ENCODE measurements at regions not wholly inside any gene's neighbourhood (a gene's known extent, or its start where the extent isn't known, plus 50 kb on each side); places are given as distances from the start of the nearest gene placed in this dataset.

- no peaks in the 10 kb centered on the region for H3K27me3 Mint-ChIP-seq (ENCODE audit: low read depth)
- peaks cover 12% of the 10 kb centered on the region for H3K9me3 Mint-ChIP-seq
- no peak for TF ChIP-seq CTCF (IDR thresholded peaks at IDR 0.05; ENCODE audit: unreplicated experiment)
- DNase-seq (ENCODE audit: low spot score in 2 of 2, unreplicated experiment in 2 of 2): no peak
- no peak overlapping the region for H3K4me3 Mint-ChIP-seq
- H3K27ac Mint-ChIP-seq: no peak overlapping the region
- H3K36me3 Mint-ChIP-seq: peaks cover 2% of the 10 kb centered on the region
- H3K4me1 Mint-ChIP-seq: no peaks in the 10 kb centered on the region
These were observed 454.8 kb upstream of the SOX9 start for GRCh38 chr17:71666047-71666446.

GRCh38 chr17:71667661-71668060 is 453.2 kb upstream of the SOX9 start:
- no peak overlapping the region for H3K4me3 Mint-ChIP-seq
- H3K27me3 Mint-ChIP-seq (ENCODE audit: low read depth): no peaks in the 10 kb centered on the region
- no peak overlapping the region for H3K27ac Mint-ChIP-seq
- no peak for TF ChIP-seq CTCF (IDR thresholded peaks at IDR 0.05; ENCODE audit: unreplicated experiment)
- H3K4me1 Mint-ChIP-seq: no peaks in the 10 kb centered on the region
- H3K9me3 Mint-ChIP-seq: peaks cover 17% of the 10 kb centered on the region
- no peak for DNase-seq (ENCODE audit: low spot score in 2 of 2, unreplicated experiment in 2 of 2)
- peaks cover 5% of the 10 kb centered on the region for H3K36me3 Mint-ChIP-seq

GRCh38 chr17:71668807-71669206 is 452.0 kb upstream of the SOX9 start:
- TF ChIP-seq CTCF (IDR thresholded peaks at IDR 0.05; ENCODE audit: unreplicated experiment): no peak
- H3K36me3 Mint-ChIP-seq: peaks cover 5% of the 10 kb centered on the region
- no peak overlapping the region for H3K27ac Mint-ChIP-seq
- no peaks in the 10 kb centered on the region for H3K4me1 Mint-ChIP-seq
- H3K9me3 Mint-ChIP-seq: peaks cover 17% of the 10 kb centered on the region
- DNase-seq (ENCODE audit: low spot score in 2 of 2, unreplicated experiment in 2 of 2): no peak
- H3K27me3 Mint-ChIP-seq (ENCODE audit: low read depth): no peaks in the 10 kb centered on the region
- no peak overlapping the region for H3K4me3 Mint-ChIP-seq

- Mint-ChIP-seq H3K4me1 (no peaks in the 10 kb centered on the region), H3K36me3 (no peaks in the 10 kb centered on the region)
- DNase-seq (ENCODE audit: low spot score in 2 of 2, unreplicated experiment in 2 of 2): no peak
These were observed 443.4 kb upstream of the SOX9 start for GRCh38 chr17:71677439-71677838.

GRCh38 chr17:71679832-71680231 is 441.0 kb upstream of the SOX9 start:
- Mint-ChIP-seq H3K27ac (no peak overlapping the region), H3K4me1 (no peaks in the 10 kb centered on the region), H3K4me3 (no peak overlapping the region), H3K27me3 (ENCODE audit: low read depth) (no peaks in the 10 kb centered on the region), H3K9me3 (no peaks in the 10 kb centered on the region), H3K36me3 (no peaks in the 10 kb centered on the region)
- no peak for DNase-seq (ENCODE audit: low spot score in 2 of 2, unreplicated experiment in 2 of 2)
- TF ChIP-seq CTCF (IDR thresholded peaks at IDR 0.05; ENCODE audit: unreplicated experiment): no peak

More at GRCh38 chr17:71677439-71677838, 443.4 kb upstream of the SOX9 start:
- H3K27ac Mint-ChIP-seq: no peak overlapping the region
- TF ChIP-seq CTCF (IDR thresholded peaks at IDR 0.05; ENCODE audit: unreplicated experiment): no peak
- no peak overlapping the region for H3K4me3 Mint-ChIP-seq
- no peaks in the 10 kb centered on the region for H3K9me3 Mint-ChIP-seq
- no peaks in the 10 kb centered on the region for H3K27me3 Mint-ChIP-seq (ENCODE audit: low read depth)
